IMR-90 (cell line): ENCODE measurements at regions not wholly inside any gene's neighbourhood (a gene's known extent, or its start where the extent isn't known, plus 50 kb on each side); places are given as distances from the start of the nearest gene placed in this dataset.

Source experiments
- ATAC-seq: fragments of 200-7000 bp; cut with Tn5 transposase; 2 replicates; pipeline ENCODE4 v1.9.1; 2020; ENCODE audit warnings: low read depth, mild to moderate bottlenecking, moderate library complexity
- BruUV-seq: library from RNA; stranded (reverse); fragments of 400-500 nt; replicated peaks from 2 replicates; lab custom pipeline; 2021; lab: Mats Ljungman, UMichigan
- CTCF ChIA-PET: fragments of 300-600 bp; formaldehyde crosslinking; extraction: SDS; loops from one replicate; lab custom pipeline; 2021; ENCODE audit warnings: antibody characterized with exemption; lab: Yijun Ruan, JAX
- POLR2A ChIA-PET: fragments of 300-600 bp; sonication (Branson Sonifier 250); formaldehyde crosslinking; loops from one replicate; lab custom pipeline; 2022; ENCODE audit warnings: antibody characterized with exemption; ENCODE audit not compliant: unreplicated experiment; lab: Charles Lee
- DNase-seq: peaks from one replicate; pipeline ENCODE4 v3.0.0; 2013
- H2AFZ ChIP-seq: replicated peaks from 2 replicates; pipeline ENCODE3; 2013; ENCODE audit warnings: low read length, mild to moderate bottlenecking; ENCODE audit not compliant: poor library complexity
- H2AK5ac ChIP-seq: 2 replicates; pipeline ENCODE4 v1.6.1; 2013; ENCODE audit warnings: low read depth, low read length, inconsistent platforms
- H2AK9ac ChIP-seq: replicated peaks from 2 replicates; pipeline ENCODE3; 2013; ENCODE audit warnings: mild to moderate bottlenecking, low read depth, low read length, moderate library complexity; ENCODE audit not compliant: poor library complexity
- H2BK120ac ChIP-seq: 2 replicates; pipeline ENCODE4 v1.6.1; 2013; ENCODE audit warnings: low read depth, low read length, inconsistent platforms
- H2BK15ac ChIP-seq: 3 replicates; pipeline ENCODE4 v1.6.1; 2013; ENCODE audit warnings: low read depth, low read length, inconsistent platforms
- H2BK20ac ChIP-seq: 2 replicates; pipeline ENCODE4 v1.6.1; 2013; ENCODE audit warnings: low read depth, mild to moderate bottlenecking, inconsistent platforms, low read length, moderate library complexity
- H2BK5ac ChIP-seq: 2 replicates; pipeline ENCODE4 v1.6.1; 2013; ENCODE audit warnings: mild to moderate bottlenecking, low read depth, low read length, inconsistent platforms; ENCODE audit not compliant: poor library complexity, severe bottlenecking
- H3K14ac ChIP-seq: replicated peaks from 2 replicates; pipeline ENCODE4 v1.6.1; 2013; ENCODE audit warnings: low read depth, low read length, inconsistent platforms
- H3K18ac ChIP-seq: 2 replicates; pipeline ENCODE4 v1.6.1; 2013; ENCODE audit warnings: low read depth, low read length, control low read depth
- H3K23ac ChIP-seq: 2 replicates; pipeline ENCODE4 v1.6.1; 2013; ENCODE audit warnings: low read depth, low read length, inconsistent platforms
- H3K27ac ChIP-seq: 2 replicates; pipeline ENCODE4 v1.5.1; 2013; ENCODE audit warnings: mild to moderate bottlenecking, control low read depth, low read length; ENCODE audit not compliant: insufficient read depth
- H3K27me3 ChIP-seq: 2 replicates; pipeline ENCODE4 v1.6.1; 2013; ENCODE audit warnings: low read length; ENCODE audit not compliant: control insufficient read depth, insufficient read depth
- H3K36me3 ChIP-seq: 2 replicates; pipeline ENCODE4 v1.6.1; 2013; ENCODE audit warnings: low read length, mixed read lengths; ENCODE audit not compliant: control insufficient read depth, insufficient read depth
- H3K4ac ChIP-seq: 2 replicates; pipeline ENCODE4 v1.6.1; 2013; ENCODE audit warnings: low read depth, low read length, inconsistent platforms
- H3K4me1 ChIP-seq: 2 replicates; pipeline ENCODE4 v1.6.1; 2013; ENCODE audit warnings: low read length, mixed read lengths; ENCODE audit not compliant: control insufficient read depth, insufficient read depth
- H3K4me2 ChIP-seq: 2 replicates; pipeline ENCODE4 v1.6.1; 2013; ENCODE audit warnings: low read depth, mild to moderate bottlenecking, control low read depth, low read length, moderate library complexity
- H3K4me3 ChIP-seq: 2 replicates; pipeline ENCODE4 v1.5.1; 2013; ENCODE audit warnings: low read depth, mild to moderate bottlenecking, control low read depth, low read length, moderate library complexity; ENCODE audit not compliant: insufficient read depth
- H3K56ac ChIP-seq: 2 replicates; pipeline ENCODE4 v1.6.1; 2013; ENCODE audit warnings: low read length, inconsistent platforms; ENCODE audit not compliant: insufficient read depth; ENCODE audit errors: extremely low read depth
- H3K79me1 ChIP-seq, 2 experiments: 2 replicates each; pipeline ENCODE4 v1.6.1; 2013; ENCODE audit warnings: low read length in 2 of 2, inconsistent platforms in 1 of 2, low read depth in 1 of 2
- H3K9ac ChIP-seq: 2 replicates; pipeline ENCODE4 v1.6.1; 2013; ENCODE audit warnings: low read depth, low read length, control low read depth
- H3K9me1 ChIP-seq: 2 replicates; pipeline ENCODE4 v1.6.1; 2013; ENCODE audit warnings: low read length, inconsistent platforms; ENCODE audit not compliant: insufficient read depth
- H3K9me3 ChIP-seq: 2 replicates; pipeline ENCODE4 v1.6.1; 2013; ENCODE audit warnings: low read length; ENCODE audit not compliant: control insufficient read depth, insufficient read depth
- H4K20me1 ChIP-seq: 2 replicates; pipeline ENCODE4 v1.6.1; 2013; ENCODE audit warnings: low read length, inconsistent platforms; ENCODE audit not compliant: insufficient read depth
- H4K5ac ChIP-seq: 2 replicates; pipeline ENCODE4 v1.6.1; 2013; ENCODE audit warnings: mild to moderate bottlenecking, low read depth, low read length, control low read depth
- H4K8ac ChIP-seq, 2 experiments: 2 replicates each; pipeline ENCODE4 v1.6.1; 2013; ENCODE audit warnings: low read depth in 2 of 2, low read length in 2 of 2, control low read depth in 1 of 2, inconsistent platforms in 1 of 2
- H4K91ac ChIP-seq: 2 replicates; pipeline ENCODE4 v1.6.1; 2013; ENCODE audit warnings: low read depth, low read length, inconsistent platforms; ENCODE audit not compliant: insufficient read depth
- BHLHE40 ChIP-seq: fragments of 150-350 bp; IDR thresholded peaks from 2 replicates; pipeline ENCODE4 v1.6.1; 2016; ENCODE audit warnings: mild to moderate bottlenecking, low read depth, low read length
- CEBPB ChIP-seq: IDR thresholded peaks from 2 replicates; pipeline ENCODE4 v1.6.1; 2012; ENCODE audit warnings: low read depth, low read length, improper control_type of control experiment
- CHD1 ChIP-seq: IDR thresholded peaks from 2 replicates; pipeline ENCODE4 v1.6.1; 2012; ENCODE audit warnings: low read depth, low read length, improper control_type of control experiment
- FOS ChIP-seq: fragments of 150-350 bp; IDR thresholded peaks from 2 replicates; pipeline ENCODE4 v1.6.1; 2016; ENCODE audit warnings: low read depth, low read length
- MAFK ChIP-seq: IDR thresholded peaks from 2 replicates; pipeline ENCODE4 v1.6.1; 2012; ENCODE audit warnings: low read depth, low read length, improper control_type of control experiment
- MAZ ChIP-seq: IDR thresholded peaks from 2 replicates; pipeline ENCODE4 v1.6.1; 2012; ENCODE audit warnings: low read depth, mild to moderate bottlenecking, low read length, improper control_type of control experiment, moderate library complexity, borderline replicate concordance
- MXI1 ChIP-seq: IDR thresholded peaks from 2 replicates; pipeline ENCODE4 v1.6.1; 2012; ENCODE audit warnings: low read depth, mild to moderate bottlenecking, low read length, moderate library complexity, borderline replicate concordance
- NFE2L2 ChIP-seq: fragments of 150-350 bp; IDR thresholded peaks from 2 replicates; pipeline ENCODE4 v1.6.1; 2016; ENCODE audit warnings: low read depth, mild to moderate bottlenecking, low read length
- POLR2A ChIP-seq: IDR thresholded peaks from 2 replicates; pipeline ENCODE4 v1.6.1; 2012; ENCODE audit warnings: mild to moderate bottlenecking, low read depth, low read length
- RAD21 ChIP-seq: IDR thresholded peaks from 2 replicates; pipeline ENCODE4 v1.6.1; 2012; ENCODE audit warnings: low read length, improper control_type of control experiment
- RCOR1 ChIP-seq: IDR thresholded peaks from 2 replicates; pipeline ENCODE4 v1.6.1; 2012; ENCODE audit warnings: mild to moderate bottlenecking, low read length, improper control_type of control experiment; ENCODE audit not compliant: insufficient replicate concordance
- RFX5 ChIP-seq: IDR thresholded peaks from 2 replicates; pipeline ENCODE4 v1.8.0; 2012; ENCODE audit warnings: low read depth, mild to moderate bottlenecking, low read length, moderate library complexity
- SMC3 ChIP-seq: fragments of 150-350 bp; IDR thresholded peaks from 2 replicates; pipeline ENCODE4 v1.6.1; 2016; ENCODE audit warnings: low read depth, mild to moderate bottlenecking, antibody characterized with exemption, low read length, moderate library complexity
- WGBS, 2 experiments: methylation state at CpG; one replicate each; pipeline versions ENCODE4 v1.1.5 to v1.1.7; 2013; ENCODE audit warnings: missing lambda C conversion rate in 2 of 2; ENCODE audit not compliant: insufficient read length in 1 of 2; ENCODE audit errors: extremely low coverage in 2 of 2; 5-methylcytosine and 5-hydroxymethylcytosine counted together
- dilution Hi-C: fragments of 300-500 bp; cut with HindIII; formaldehyde crosslinking; loops from one replicate; pipeline ENCODE4 v1.14.3; 2018; ENCODE audit warnings: low sequenced_read_pairs; ENCODE audit not compliant: unreplicated experiment
- in situ Hi-C: fragments of 300-500 bp; cut with MboI; formaldehyde crosslinking; loops from 3 replicates; pipeline ENCODE4 v1.14.3; 2019; ENCODE audit warnings: low sequenced_read_pairs, inconsistent platforms, mixed read lengths
- intact Hi-C: fragments of 100-400 bp; cut with micrococcal nuclease; formaldehyde crosslinking; loops from 2 replicates; pipeline ENCODE4 v1.10.0; 2022
- TF ChIP-seq, protein P1 (sequence below): conservative IDR thresholded peaks from 2 replicates; pipeline ENCODE4 v1.5.1; 2012; ENCODE audit warnings: mild to moderate bottlenecking, low read depth, low read length, improper control_type of control experiment
- TF ChIP-seq, protein P2 (sequence below): fragments of 150-350 bp; IDR thresholded peaks from 2 replicates; pipeline ENCODE4 v1.6.1; 2017; ENCODE audit warnings: mild to moderate bottlenecking, antibody characterized with exemption, low read length, low read depth
- TF ChIP-seq, protein P3 (sequence below): fragments of 150-350 bp; IDR thresholded peaks from 2 replicates; pipeline ENCODE4 v1.6.1; 2016; ENCODE audit warnings: low read depth, mild to moderate bottlenecking, low read length, moderate library complexity, borderline replicate concordance

DNA sequence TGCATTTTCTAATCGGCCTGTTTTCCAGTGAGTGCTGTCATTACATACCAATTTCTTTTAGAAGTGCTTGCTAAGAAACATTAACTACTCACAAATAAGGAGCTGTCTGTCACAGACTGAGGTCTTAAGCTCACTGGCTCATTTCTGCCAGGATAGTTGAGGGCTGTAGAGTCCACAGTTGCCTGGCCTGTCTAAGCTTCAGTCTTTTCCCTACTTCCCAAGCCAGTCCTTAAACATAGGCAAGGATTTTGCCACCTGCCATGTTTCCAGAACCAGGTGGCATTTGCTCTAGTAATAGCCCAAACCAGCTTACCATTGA lies 84.7 kb downstream of the LINC00237 start:
- H3K4me3 ChIP-seq, result no peak overlapping the region
- dilution Hi-C loops, result no loop called here
- in situ Hi-C loops, result no loop called here
- H2BK15ac ChIP-seq, result no peak overlapping the region
- H3K23ac ChIP-seq, result no peak overlapping the region
- ChIA-PET POLR2A (no interaction called here), CTCF (interaction anchor here (0.6 kb wide), 1 partner anchor 484 kb away, joined by 3 read pairs; no protein-coding TSS in a partner anchor)
- H3K56ac ChIP-seq, result no peak overlapping the region
- no peak overlapping the region for H3K9ac ChIP-seq
- H2BK5ac ChIP-seq, result no peak overlapping the region
- no peak overlapping the region for H3K4me2 ChIP-seq
- intact Hi-C loops, result no loop called here
- no peak overlapping the region for H2AK5ac ChIP-seq
- H3K27me3 ChIP-seq, result no peaks in the 10 kb centered on the region
- ATAC-seq (no peak), DNase-seq (no peak)
- H2AK9ac ChIP-seq, result no peak overlapping the region
- no peaks in the 10 kb centered on the region for H3K36me3 ChIP-seq
- no peak overlapping the region for H4K5ac ChIP-seq
- no peak overlapping the region for H2BK20ac ChIP-seq
- H3K9me1 ChIP-seq, result no peaks in the 10 kb centered on the region
- no peak overlapping the region for H2AFZ ChIP-seq
- H3K14ac ChIP-seq, result no peak overlapping the region
- BruUV-seq, result no TSS peak
- H3K27ac ChIP-seq, result no peak overlapping the region
- no peak overlapping the region for H3K4ac ChIP-seq
- H4K91ac ChIP-seq, result no peak overlapping the region
- H4K8ac ChIP-seq, result no peak overlapping the region
- no CpG with 5 or more reads among the region's 1 CpG for WGBS, 2 experiments
- no peaks in the 10 kb centered on the region for H3K4me1 ChIP-seq
- no peaks in the 10 kb centered on the region for H3K9me3 ChIP-seq
- no peak overlapping the region for H2BK120ac ChIP-seq
- no peak overlapping the region for H3K18ac ChIP-seq
- no peaks in the 10 kb centered on the region for H3K79me1 ChIP-seq
- TF ChIP-seq RAD21 (no peak), BHLHE40 (no peak), RFX5 (no peak), POLR2A (no peak), MXI1 (no peak), NFE2L2 (no peak), MAZ (no peak), FOS (no peak), CEBPB (no peak), RCOR1 (no peak), CHD1 (no peak), MAFK (no peak), SMC3 (no peak)
- TF ChIP-seq, protein P1, sequence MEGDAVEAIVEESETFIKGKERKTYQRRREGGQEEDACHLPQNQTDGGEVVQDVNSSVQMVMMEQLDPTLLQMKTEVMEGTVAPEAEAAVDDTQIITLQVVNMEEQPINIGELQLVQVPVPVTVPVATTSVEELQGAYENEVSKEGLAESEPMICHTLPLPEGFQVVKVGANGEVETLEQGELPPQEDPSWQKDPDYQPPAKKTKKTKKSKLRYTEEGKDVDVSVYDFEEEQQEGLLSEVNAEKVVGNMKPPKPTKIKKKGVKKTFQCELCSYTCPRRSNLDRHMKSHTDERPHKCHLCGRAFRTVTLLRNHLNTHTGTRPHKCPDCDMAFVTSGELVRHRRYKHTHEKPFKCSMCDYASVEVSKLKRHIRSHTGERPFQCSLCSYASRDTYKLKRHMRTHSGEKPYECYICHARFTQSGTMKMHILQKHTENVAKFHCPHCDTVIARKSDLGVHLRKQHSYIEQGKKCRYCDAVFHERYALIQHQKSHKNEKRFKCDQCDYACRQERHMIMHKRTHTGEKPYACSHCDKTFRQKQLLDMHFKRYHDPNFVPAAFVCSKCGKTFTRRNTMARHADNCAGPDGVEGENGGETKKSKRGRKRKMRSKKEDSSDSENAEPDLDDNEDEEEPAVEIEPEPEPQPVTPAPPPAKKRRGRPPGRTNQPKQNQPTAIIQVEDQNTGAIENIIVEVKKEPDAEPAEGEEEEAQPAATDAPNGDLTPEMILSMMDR, result no peak
- TF ChIP-seq, protein P2, sequence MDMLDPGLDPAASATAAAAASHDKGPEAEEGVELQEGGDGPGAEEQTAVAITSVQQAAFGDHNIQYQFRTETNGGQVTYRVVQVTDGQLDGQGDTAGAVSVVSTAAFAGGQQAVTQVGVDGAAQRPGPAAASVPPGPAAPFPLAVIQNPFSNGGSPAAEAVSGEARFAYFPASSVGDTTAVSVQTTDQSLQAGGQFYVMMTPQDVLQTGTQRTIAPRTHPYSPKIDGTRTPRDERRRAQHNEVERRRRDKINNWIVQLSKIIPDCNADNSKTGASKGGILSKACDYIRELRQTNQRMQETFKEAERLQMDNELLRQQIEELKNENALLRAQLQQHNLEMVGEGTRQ, result no peak
- TF ChIP-seq, protein P3, sequence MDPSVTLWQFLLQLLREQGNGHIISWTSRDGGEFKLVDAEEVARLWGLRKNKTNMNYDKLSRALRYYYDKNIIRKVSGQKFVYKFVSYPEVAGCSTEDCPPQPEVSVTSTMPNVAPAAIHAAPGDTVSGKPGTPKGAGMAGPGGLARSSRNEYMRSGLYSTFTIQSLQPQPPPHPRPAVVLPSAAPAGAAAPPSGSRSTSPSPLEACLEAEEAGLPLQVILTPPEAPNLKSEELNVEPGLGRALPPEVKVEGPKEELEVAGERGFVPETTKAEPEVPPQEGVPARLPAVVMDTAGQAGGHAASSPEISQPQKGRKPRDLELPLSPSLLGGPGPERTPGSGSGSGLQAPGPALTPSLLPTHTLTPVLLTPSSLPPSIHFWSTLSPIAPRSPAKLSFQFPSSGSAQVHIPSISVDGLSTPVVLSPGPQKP, result no peak
- H4K20me1 ChIP-seq, result no peaks in the 10 kb centered on the region
